ENCODE measurements at regions not wholly inside any gene's neighbourhood (a gene's known extent, or its start where the extent isn't known, plus 50 kb on each side); places are given as distances from the start of the nearest gene placed in this dataset.
"Not testable (repeated sequence)": the region's sequence is repeated elsewhere in the genome, so short reads cannot be mapped to it uniquely, and the experiment has no call there.

GRCh38 chr5:110893854-110894483, 155.2 kb downstream of the SLC25A46 start:
- H3K27ac ChIP-seq (ENCODE audit: low read depth in 1 of 2, low read length in 2 of 2); H3K4me3 Mint-ChIP-seq; intact Hi-C loops (cut with micrococcal nuclease); H3K27ac Mint-ChIP-seq; H3K4me1 Mint-ChIP-seq; H3K4me2 ChIP-seq (replicated peaks; ENCODE audit: extremely low read depth, low read length, poor library complexity, severe bottlenecking); H3K36me3 ChIP-seq (replicated peaks in 1 of 2; ENCODE audit: control insufficient read depth in 1 of 2, insufficient read depth in 2 of 2, low read length in 2 of 2); DNase-seq; H3K4me3 ChIP-seq (replicated peaks in 1 of 3; ENCODE audit: low read depth in 2 of 3, low read length in 3 of 3); H2AFZ ChIP-seq (ENCODE audit: insufficient read depth, low read depth, low read length, poor library complexity, severe bottlenecking); H3K27me3 ChIP-seq (ENCODE audit: control insufficient read depth in 2 of 2, insufficient read depth in 2 of 2, low read length in 2 of 2); H3K4me1 ChIP-seq (ENCODE audit: control insufficient read depth in 1 of 2, insufficient read depth in 2 of 2, low read length in 2 of 2); H3K79me2 ChIP-seq (ENCODE audit: insufficient read depth, low read length); H4K20me1 ChIP-seq (ENCODE audit: insufficient read depth, low read length); H3K9ac ChIP-seq (ENCODE audit: insufficient read depth, low read length, poor library complexity, severe bottlenecking); H3K27me3 Mint-ChIP-seq (ENCODE audit: low read depth in 3 of 3); H3K36me3 Mint-ChIP-seq: not testable (repeated sequence)
- H3K9me3 ChIP-seq (replicated peaks in 1 of 2; ENCODE audit: control insufficient read depth in 1 of 2, insufficient read depth in 1 of 2, low read length in 2 of 2), result peaks cover 0 to 15% of the 10 kb centered on the region in 2 donors
- peaks cover 14 to 23% (median 16%) of the 10 kb centered on the region in 7 donors for H3K9me3 Mint-ChIP-seq
- 66% methylated on average over 36 of the region's 36 CpGs for WGBS (ENCODE audit: insufficient coverage)

- H3K36me3 ChIP-seq (replicated peaks in 1 of 2; ENCODE audit: control insufficient read depth in 1 of 2, insufficient read depth in 2 of 2, low read length in 2 of 2), result no peaks in the 10 kb centered on the region
- no peak overlapping the region for H3K9ac ChIP-seq (ENCODE audit: insufficient read depth, low read length, poor library complexity, severe bottlenecking)
- no peaks in the 10 kb centered on the region for H4K20me1 ChIP-seq (ENCODE audit: insufficient read depth, low read length)
- Mint-ChIP-seq H3K36me3 (no peaks in the 10 kb centered on the region), H3K27ac (no peak overlapping the region), H3K9me3 (peaks cover 11 to 19% (median 14%) of the 10 kb centered on the region in 7 donors), H3K4me3 (no peak overlapping the region), H3K27me3 (ENCODE audit: low read depth in 3 of 3) (peaks cover 0 to 2% (median 2%) of the 10 kb centered on the region in 3 donors), H3K4me1 (no peaks in the 10 kb centered on the region)
- intact Hi-C loops (cut with micrococcal nuclease), result no loop called here
- H3K27ac ChIP-seq (ENCODE audit: low read depth in 1 of 2, low read length in 2 of 2), result no peak overlapping the region
- no peaks in the 10 kb centered on the region for H3K4me1 ChIP-seq (ENCODE audit: control insufficient read depth in 1 of 2, insufficient read depth in 2 of 2, low read length in 2 of 2)
- no peaks in the 10 kb centered on the region for H3K79me2 ChIP-seq (ENCODE audit: insufficient read depth, low read length)
- H3K9me3 ChIP-seq (replicated peaks in 1 of 2; ENCODE audit: control insufficient read depth in 1 of 2, insufficient read depth in 1 of 2, low read length in 2 of 2), result peaks cover 0 to 15% of the 10 kb centered on the region in 2 donors
- TF ChIP-seq CTCF (IDR thresholded peaks at IDR 0.05), result no peak
- 90% methylated on average over 5 of the region's 8 CpGs for WGBS (ENCODE audit: insufficient coverage)
- no peak overlapping the region for H3K4me3 ChIP-seq (replicated peaks in 1 of 3; ENCODE audit: low read depth in 2 of 3, low read length in 3 of 3)
- no peak overlapping the region for H2AFZ ChIP-seq (ENCODE audit: insufficient read depth, low read depth, low read length, poor library complexity, severe bottlenecking)
- DNase-seq, result no peak
- no peak overlapping the region for H3K4me2 ChIP-seq (replicated peaks; ENCODE audit: extremely low read depth, low read length, poor library complexity, severe bottlenecking)
- H3K27me3 ChIP-seq (ENCODE audit: control insufficient read depth in 2 of 2, insufficient read depth in 2 of 2, low read length in 2 of 2), result no peaks in the 10 kb centered on the region
Observed at GRCh38 chr5:110894805-110895204, 156.0 kb downstream of the SLC25A46 start.

Measured in CD14-positive monocyte (primary cell).